ENCODE measurements at regions not wholly inside any gene's neighbourhood (a gene's known extent, or its start where the extent isn't known, plus 50 kb on each side); places are given as distances from the start of the nearest gene placed in this dataset.

DNA sequence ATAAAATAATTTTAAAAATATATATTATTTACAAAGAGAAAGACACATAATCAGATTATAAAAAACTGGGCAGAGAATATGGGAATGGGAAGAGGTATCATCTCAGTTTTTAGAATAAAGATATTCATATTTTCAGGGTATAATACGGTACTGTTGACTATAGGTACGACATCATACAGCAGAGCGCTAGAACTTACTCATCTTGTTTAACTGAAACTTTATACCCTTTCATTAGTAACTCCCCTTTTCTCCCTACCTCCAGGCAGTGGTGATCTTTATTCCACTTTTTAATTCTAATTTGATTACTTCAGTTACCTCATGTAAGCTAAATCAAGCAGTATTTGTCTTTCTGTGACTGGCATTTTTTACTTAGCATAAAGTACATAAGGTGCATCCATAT is 742.1 kb downstream of the MTRR start:
- TF ChIP-seq POLR2A (IDR thresholded peaks at IDR 0.05) (no peak), CTCF (IDR thresholded peaks at IDR 0.05) (no peak), POLR2AphosphoS5 (IDR thresholded peaks at IDR 0.05) (no peak), EP300 (IDR thresholded peaks at IDR 0.05) (no peak)
